Panc1 (cell line): ENCODE measurements at regions not wholly inside any gene's neighbourhood (a gene's known extent, or its start where the extent isn't known, plus 50 kb on each side); places are given as distances from the start of the nearest gene placed in this dataset.

Experiments
- ATAC-seq: fragments of 200-7000 bp; cut with Tn5 transposase; 2 replicates; pipeline ENCODE4 v1.9.1; 2020; ENCODE audit warnings: mild to moderate bottlenecking, moderate library complexity
- BruUV-seq: library from RNA; stranded (reverse); fragments of 400-500 nt; replicated peaks from 2 replicates; lab custom pipeline; 2021; lab: Mats Ljungman, UMichigan
- CTCF ChIA-PET: fragments of 300-600 bp; sonication (Branson Sonifier 250); formaldehyde crosslinking; loops from one replicate; lab custom pipeline; 2022; ENCODE audit warnings: antibody characterized with exemption; lab: Charles Lee
- POLR2A ChIA-PET: fragments of 300-600 bp; sonication (Branson Sonifier 250); formaldehyde crosslinking; loops from one replicate; lab custom pipeline; 2022; ENCODE audit warnings: antibody characterized with exemption; lab: Charles Lee
- DNase-seq: peaks from one replicate; pipeline ENCODE4 v3.0.0-alpha.2; 2010; ENCODE audit warnings: low read depth, low spot score
- H3K27ac ChIP-seq: 2 replicates; pipeline ENCODE4 v1.5.1; 2011; ENCODE audit warnings: mild to moderate bottlenecking, low read length, inconsistent platforms
- H3K27me3 ChIP-seq: fragments of 200-500 bp; sonication (Bioruptor generic); 2 replicates; pipeline ENCODE4 v1.6.0; 2014; ENCODE audit warnings: low read length, inconsistent platforms; ENCODE audit not compliant: control insufficient read depth, insufficient read depth
- H3K36me3 ChIP-seq: fragments of 200-500 bp; sonication (Bioruptor generic); 2 replicates; pipeline ENCODE4 v1.5.1; 2014; ENCODE audit warnings: inconsistent platforms, mild to moderate bottlenecking, low read length, moderate library complexity; ENCODE audit not compliant: control insufficient read depth, insufficient read depth
- H3K4me1 ChIP-seq: 2 replicates; pipeline ENCODE4 v1.5.1; 2011; ENCODE audit warnings: inconsistent platforms, mild to moderate bottlenecking, low read length, moderate library complexity; ENCODE audit not compliant: control insufficient read depth, insufficient read depth
- H3K4me3 ChIP-seq, 2 experiments: 2 replicates each; pipeline ENCODE4 v1.5.1; 2011 to 2012; ENCODE audit warnings: low read depth in 2 of 2, low read length in 2 of 2, mild to moderate bottlenecking in 2 of 2, inconsistent platforms in 1 of 2, moderate library complexity in 1 of 2
- H3K9me3 ChIP-seq: fragments of 200-500 bp; sonication (Bioruptor generic); 2 replicates; pipeline ENCODE4 v1.5.1; 2014; ENCODE audit warnings: low read depth, mild to moderate bottlenecking, inconsistent platforms, low read length, moderate library complexity; ENCODE audit not compliant: control insufficient read depth, insufficient read depth
- POLR2AphosphoS5 ChIP-seq: IDR thresholded peaks from 2 replicates; pipeline ENCODE4 v1.6.1; 2012; ENCODE audit warnings: mild to moderate bottlenecking, low read depth, low read length, moderate library complexity
- SIN3A ChIP-seq: IDR thresholded peaks from 2 replicates; pipeline ENCODE4 v1.6.1; 2012; ENCODE audit warnings: low read depth, mild to moderate bottlenecking, low read length, moderate library complexity, borderline replicate concordance; ENCODE audit not compliant: insufficient read depth
- TCF7L2 ChIP-seq: IDR thresholded peaks from 2 replicates; pipeline ENCODE4 v1.6.1; 2011; ENCODE audit warnings: mild to moderate bottlenecking, low read depth, low read length, inconsistent platforms
- in situ Hi-C: cut with HindIII; loops from 2 replicates; pipeline ENCODE4 v1.10.0; 2016; ENCODE audit warnings: low sequenced_read_pairs, low pct_unique_long_range_greater_than_20kb
- intact Hi-C: fragments of 100-400 bp; cut with micrococcal nuclease; formaldehyde crosslinking; loops from one replicate; pipeline ENCODE4 v1.10.0; 2022; ENCODE audit not compliant: unreplicated experiment
- TF ChIP-seq, protein P1 (sequence below), 2 experiments: IDR thresholded peaks; 2 replicates each; pipeline ENCODE4 v1.6.1; 2011 to 2012; ENCODE audit warnings: low read depth in 2 of 2, control low read depth in 1 of 2, low read length in 1 of 2, mild to moderate bottlenecking in 1 of 2, moderate library complexity in 1 of 2; ENCODE audit not compliant: insufficient read depth in 1 of 2
- TF ChIP-seq, protein P2 (sequence below): fragments of 450-650 bp; IDR thresholded peaks from 2 replicates; pipeline ENCODE4 v1.5.1; 2017; ENCODE audit warnings: mild to moderate bottlenecking

DNA sequence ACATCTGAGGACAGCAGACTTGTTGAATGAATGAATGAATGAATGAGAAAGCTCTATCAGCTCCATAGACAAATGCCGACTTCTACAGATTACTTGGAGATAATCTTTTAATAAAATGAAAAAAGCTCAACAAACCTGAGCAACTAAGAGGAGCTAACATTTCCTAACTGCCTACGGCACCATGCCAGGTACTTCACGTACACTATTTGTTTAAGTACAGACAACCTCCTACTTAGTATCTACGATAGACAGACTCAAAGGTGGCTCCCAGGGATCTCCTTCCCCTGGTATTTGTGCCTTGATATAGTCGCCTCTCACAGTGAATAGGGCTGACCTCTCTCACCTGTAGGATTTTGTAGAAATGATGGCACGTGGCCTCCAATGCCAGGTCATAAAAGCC, 412.2 kb upstream of the FAT1 start:
- ChIA-PET CTCF (no interaction called here), POLR2A (no interaction called here)
- DNase-seq = no peak
- intact Hi-C loops (no loop called here), in situ Hi-C loops (no loop called here)
- H3K36me3 ChIP-seq = no peaks in the 10 kb centered on the region; the same call in 1 of the 2 replicates
- H3K4me1 ChIP-seq = no peaks in the 10 kb centered on the region
- no peak overlapping the region for H3K4me3 ChIP-seq
- TF ChIP-seq, protein P1, sequence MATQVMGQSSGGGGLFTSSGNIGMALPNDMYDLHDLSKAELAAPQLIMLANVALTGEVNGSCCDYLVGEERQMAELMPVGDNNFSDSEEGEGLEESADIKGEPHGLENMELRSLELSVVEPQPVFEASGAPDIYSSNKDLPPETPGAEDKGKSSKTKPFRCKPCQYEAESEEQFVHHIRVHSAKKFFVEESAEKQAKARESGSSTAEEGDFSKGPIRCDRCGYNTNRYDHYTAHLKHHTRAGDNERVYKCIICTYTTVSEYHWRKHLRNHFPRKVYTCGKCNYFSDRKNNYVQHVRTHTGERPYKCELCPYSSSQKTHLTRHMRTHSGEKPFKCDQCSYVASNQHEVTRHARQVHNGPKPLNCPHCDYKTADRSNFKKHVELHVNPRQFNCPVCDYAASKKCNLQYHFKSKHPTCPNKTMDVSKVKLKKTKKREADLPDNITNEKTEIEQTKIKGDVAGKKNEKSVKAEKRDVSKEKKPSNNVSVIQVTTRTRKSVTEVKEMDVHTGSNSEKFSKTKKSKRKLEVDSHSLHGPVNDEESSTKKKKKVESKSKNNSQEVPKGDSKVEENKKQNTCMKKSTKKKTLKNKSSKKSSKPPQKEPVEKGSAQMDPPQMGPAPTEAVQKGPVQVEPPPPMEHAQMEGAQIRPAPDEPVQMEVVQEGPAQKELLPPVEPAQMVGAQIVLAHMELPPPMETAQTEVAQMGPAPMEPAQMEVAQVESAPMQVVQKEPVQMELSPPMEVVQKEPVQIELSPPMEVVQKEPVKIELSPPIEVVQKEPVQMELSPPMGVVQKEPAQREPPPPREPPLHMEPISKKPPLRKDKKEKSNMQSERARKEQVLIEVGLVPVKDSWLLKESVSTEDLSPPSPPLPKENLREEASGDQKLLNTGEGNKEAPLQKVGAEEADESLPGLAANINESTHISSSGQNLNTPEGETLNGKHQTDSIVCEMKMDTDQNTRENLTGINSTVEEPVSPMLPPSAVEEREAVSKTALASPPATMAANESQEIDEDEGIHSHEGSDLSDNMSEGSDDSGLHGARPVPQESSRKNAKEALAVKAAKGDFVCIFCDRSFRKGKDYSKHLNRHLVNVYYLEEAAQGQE (IDR thresholded peaks at IDR 0.05; ENCODE audit: insufficient read depth in 1 of 2, low read depth in 2 of 2, low read length in 1 of 2) = no peak
- TF ChIP-seq, protein P2, sequence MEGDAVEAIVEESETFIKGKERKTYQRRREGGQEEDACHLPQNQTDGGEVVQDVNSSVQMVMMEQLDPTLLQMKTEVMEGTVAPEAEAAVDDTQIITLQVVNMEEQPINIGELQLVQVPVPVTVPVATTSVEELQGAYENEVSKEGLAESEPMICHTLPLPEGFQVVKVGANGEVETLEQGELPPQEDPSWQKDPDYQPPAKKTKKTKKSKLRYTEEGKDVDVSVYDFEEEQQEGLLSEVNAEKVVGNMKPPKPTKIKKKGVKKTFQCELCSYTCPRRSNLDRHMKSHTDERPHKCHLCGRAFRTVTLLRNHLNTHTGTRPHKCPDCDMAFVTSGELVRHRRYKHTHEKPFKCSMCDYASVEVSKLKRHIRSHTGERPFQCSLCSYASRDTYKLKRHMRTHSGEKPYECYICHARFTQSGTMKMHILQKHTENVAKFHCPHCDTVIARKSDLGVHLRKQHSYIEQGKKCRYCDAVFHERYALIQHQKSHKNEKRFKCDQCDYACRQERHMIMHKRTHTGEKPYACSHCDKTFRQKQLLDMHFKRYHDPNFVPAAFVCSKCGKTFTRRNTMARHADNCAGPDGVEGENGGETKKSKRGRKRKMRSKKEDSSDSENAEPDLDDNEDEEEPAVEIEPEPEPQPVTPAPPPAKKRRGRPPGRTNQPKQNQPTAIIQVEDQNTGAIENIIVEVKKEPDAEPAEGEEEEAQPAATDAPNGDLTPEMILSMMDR = no peak
- no peak for TF ChIP-seq TCF7L2
- TF ChIP-seq SIN3A = no peak
- no peak for TF ChIP-seq POLR2AphosphoS5
- H3K27me3 ChIP-seq = no peaks in the 10 kb centered on the region
- no TSS peak for BruUV-seq
- no peaks in the 10 kb centered on the region for H3K9me3 ChIP-seq
- no peak for ATAC-seq
- H3K27ac ChIP-seq = no peak overlapping the region

DNA sequence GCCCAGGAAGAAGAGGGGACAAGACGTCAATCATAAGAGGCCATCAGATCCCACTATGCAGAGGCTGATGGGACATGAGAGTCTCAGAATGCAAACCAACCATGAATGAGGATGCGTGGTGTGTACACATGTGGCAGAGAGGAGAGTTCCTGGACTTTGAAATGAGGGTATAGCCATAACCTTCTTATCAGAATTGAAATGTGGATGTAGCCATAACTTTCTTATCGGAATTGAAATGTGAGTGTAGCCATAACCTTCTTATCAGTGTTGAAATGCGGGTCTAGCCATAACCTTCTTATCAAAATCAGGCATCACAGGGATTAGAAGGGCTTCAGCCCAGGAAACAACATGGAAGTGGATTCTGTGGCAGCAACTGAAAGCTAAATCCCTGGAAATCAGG, 415.5 kb upstream of the FAT1 start:
- intact Hi-C loops (no loop called here), in situ Hi-C loops (no loop called here)
- CTCF ChIA-PET = no interaction called here
- no peaks in the 10 kb centered on the region; the same call in 1 of the 2 replicates for H3K36me3 ChIP-seq
- no peaks in the 10 kb centered on the region for H3K4me1 ChIP-seq
- no peaks in the 10 kb centered on the region for H3K27me3 ChIP-seq
- no peak overlapping the region for H3K4me3 ChIP-seq
- H3K9me3 ChIP-seq = no peaks in the 10 kb centered on the region
- H3K27ac ChIP-seq = no peak overlapping the region
- POLR2A ChIA-PET = no interaction called here
- DNase-seq (no peak), ATAC-seq (no peak)
- TF ChIP-seq, protein P1 (IDR thresholded peaks at IDR 0.05; ENCODE audit: insufficient read depth in 1 of 2, low read depth in 2 of 2, low read length in 1 of 2) = no peak
- BruUV-seq = no TSS peak
